ENCODE measurements at regions not wholly inside any gene's neighbourhood (a gene's known extent, or its start where the extent isn't known, plus 50 kb on each side); places are given as distances from the start of the nearest gene placed in this dataset.
"Not testable (repeated sequence)": the region's sequence is repeated elsewhere in the genome, so short reads cannot be mapped to it uniquely, and the experiment has no call there.

- TF ChIP-seq EP300 (IDR thresholded peaks at IDR 0.05; ENCODE audit: low read depth); CTCF (IDR thresholded peaks at IDR 0.05); POLR2A (IDR thresholded peaks at IDR 0.05); POLR2AphosphoS5 (IDR thresholded peaks at IDR 0.05): not testable (repeated sequence)
Measured at GRCh38 chr5:177938767-177939166, 57.3 kb downstream of the PROP1 start.

Measured in transverse colon (tissue), 4 donors.